Activated T-cell treated with anti-CD3 and anti-CD28 coated beads for 48 hours (primary cell): ENCODE measurements at regions not wholly inside any gene's neighbourhood (a gene's known extent, or its start where the extent isn't known, plus 50 kb on each side); places are given as distances from the start of the nearest gene placed in this dataset.

Experiments
- DNase-seq: peaks from one replicate; pipeline ENCODE4 v3.0.0-alpha.2; 2020; ENCODE audit warnings: low read depth

DNA sequence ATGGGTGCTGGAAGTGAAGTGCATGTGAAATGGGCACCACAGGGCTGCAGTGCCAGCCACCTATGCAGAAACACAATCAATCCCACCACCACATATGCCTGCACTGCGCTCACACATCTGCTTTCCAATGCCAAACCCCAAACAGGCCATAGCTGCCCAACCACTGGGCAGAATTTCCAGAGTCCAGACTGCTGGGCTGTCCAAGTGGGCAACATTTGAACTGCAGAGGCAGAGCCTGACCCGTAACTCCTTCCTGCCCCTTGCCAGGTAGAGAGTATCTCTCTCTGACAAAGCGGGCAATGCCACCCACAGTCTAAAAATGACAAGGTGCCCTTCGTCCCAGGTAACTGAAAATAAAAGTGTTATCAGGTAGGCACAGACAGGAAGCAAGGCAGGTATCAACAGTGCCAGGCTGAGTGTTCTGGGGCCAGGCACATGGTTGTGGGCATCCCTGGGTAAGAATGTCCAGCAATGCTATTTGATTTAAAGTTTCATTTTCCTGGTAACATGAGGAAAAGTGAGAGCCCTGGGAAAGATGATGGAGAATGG is 79.5 kb downstream of the FOXA2 start:
- no peak for DNase-seq

DNA sequence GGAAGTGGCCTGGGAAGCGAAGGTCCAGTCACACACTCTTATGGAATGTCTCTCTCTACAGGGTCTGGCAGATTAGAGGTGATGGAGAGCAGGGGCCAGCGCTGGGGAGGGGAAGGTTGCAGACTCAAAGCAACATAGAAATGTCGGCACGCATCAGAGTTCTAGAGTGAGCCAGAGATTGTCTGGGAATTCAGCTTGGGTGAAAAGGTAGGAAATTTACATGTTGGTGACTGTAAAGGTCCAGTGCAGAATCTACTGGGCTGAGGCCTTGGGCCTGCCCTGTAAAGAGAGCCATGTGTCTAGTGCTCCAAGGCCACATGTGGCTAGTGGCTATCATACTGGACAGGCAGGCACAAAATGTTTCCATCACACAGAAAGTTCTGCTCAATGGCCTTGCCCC is 80.8 kb downstream of the FOXA2 start:
- no peak for DNase-seq

DNA sequence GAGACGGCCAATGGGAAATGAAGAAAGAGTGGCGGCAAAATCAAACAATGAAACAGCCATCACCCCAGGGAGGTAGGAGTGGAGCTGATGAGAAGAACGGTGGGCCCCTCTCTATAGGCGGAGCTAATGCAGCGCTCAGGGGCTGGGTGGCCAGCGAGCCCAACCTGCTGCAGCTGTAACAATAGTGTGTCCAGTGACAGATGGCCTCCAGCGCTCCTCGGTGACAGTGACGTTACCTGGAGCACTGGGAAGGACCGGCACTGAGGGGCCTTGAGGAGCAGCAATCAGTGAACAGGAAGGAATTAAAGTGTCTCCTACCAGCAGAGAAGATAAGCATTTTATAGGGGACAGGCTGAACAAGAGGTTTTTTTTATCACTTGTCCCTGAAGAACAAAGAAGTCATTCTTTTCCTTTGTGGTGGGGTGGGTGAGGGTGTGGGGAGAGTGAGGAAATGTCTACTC is 81.6 kb downstream of the FOXA2 start:
- no peak for DNase-seq

DNA sequence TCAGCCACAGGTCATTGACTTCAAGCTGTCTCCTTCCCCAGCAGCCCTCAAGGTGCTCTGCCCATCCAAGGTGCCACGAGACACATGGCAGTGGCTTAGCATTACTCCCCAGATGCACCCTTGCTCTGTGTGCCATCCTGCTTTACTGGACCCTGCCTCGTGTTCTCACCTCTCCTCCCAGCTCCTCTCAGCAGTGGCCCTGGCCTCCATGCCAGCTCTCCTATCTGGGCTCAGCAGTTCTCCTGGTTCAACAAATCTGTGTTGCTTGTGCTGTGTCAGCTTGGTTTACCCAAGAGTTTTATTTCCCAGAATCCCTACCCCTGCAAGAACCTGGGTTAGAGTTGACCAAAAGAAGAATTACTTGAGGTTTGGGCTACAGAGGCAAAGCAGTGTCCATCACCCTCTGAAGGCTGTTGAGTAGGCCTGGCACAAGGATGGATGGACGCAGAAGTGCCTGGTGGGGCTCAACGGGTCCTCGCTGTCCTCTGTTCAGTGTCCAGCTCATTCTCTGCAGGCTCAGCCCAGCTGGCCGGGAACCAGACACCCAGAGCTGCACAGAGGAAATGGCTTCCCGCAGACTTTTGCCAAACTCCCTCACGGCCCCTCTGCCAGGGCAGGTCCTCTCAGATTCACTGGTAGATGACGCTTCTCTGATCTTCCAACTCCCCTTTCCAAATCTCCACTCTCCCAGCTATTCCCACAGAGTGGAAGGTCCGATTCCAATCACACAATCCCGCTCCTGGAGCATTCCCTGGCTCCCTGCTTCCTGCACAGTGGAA is 82.6 kb downstream of the FOXA2 start:
- DNase-seq = no peak

DNA sequence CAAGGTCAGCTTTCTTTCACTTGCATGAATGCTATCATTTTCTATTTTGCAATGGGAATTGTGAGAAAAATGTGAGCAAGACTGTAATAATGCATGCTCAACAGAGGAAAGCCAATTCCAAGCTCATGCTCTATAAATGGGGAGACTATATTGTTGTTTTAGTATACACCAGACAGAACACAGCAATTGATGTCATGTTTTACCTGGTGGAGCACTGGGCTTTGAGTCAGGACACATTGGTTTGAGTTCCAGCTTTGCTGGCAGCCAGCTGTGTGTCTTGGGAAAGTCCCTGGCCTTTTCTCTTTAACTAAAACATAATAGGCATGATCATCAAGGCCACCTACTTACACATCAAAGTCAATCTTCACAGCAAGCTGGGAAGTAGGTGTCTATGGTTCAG is 83.3 kb downstream of the FOXA2 start:
- no peak for DNase-seq

DNA sequence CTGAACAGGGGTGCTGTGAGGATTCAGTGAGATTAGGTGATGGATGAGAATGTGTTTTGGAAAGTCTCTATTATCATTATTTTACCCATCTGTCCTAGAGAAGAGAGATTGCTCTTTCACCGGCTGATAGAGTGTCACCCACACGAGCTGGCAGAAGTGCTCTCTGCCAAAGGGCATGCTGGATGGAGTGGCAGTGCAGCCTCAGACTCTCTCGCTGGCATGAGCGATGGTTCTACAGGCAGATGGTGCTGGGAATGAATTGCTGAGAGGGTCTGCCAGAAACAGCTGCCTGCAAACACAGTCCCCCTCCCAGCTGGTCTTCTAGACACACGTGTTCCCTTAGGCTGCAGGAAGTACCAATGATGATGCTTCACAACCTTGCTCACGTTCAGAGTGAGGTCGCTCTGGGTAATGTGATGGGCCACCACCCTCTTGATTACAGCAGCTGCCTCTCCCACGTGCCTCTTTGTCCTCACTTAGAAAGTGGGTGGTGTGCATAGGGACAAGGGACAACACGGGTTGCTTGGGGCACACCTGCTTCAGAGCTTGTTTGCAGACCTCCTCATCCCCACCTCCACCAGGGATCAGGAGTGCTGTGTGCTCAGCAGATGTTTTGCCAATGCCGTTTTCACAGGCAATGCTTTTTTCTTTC is 84.7 kb downstream of the FOXA2 start:
- DNase-seq = no peak

DNA sequence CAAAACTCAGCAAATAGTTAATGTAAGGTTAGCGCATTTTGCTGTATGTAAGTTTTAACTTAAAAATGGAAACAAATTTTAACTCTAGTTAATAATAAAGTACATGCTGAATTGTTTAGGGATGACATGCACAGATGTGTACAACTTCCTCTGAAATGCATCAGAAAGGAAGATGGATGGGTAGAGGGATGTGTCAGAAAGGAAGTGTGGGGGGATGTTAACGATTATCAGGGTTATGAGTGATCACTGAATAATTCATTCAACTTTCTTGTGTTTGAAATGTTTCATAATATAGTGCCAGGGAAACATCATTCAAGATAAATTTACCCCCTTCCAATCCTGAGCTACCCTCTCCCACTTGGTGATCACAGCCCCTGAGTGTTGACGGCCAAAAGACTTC is 87.6 kb downstream of the FOXA2 start:
- no peak for DNase-seq

DNA sequence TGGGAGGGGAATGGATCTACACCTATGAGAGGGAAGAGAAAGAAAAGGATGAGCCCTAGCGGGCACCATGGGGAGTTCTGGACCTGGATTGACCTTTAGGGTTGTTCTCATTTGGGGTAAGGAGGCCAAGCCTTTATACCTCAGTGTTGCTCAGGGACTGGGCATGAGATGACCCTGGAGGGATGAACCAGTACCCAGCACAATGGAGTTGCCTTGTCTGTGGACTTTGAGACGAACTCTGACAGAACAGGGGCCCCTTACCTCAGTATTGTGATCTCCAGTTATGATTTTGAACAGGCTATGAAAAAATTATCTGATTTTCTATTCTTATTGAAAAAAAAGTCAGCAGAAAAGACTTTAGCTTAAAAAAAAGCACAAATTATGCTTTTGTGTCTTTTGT is 88.6 kb downstream of the FOXA2 start:
- no peak for DNase-seq

DNA sequence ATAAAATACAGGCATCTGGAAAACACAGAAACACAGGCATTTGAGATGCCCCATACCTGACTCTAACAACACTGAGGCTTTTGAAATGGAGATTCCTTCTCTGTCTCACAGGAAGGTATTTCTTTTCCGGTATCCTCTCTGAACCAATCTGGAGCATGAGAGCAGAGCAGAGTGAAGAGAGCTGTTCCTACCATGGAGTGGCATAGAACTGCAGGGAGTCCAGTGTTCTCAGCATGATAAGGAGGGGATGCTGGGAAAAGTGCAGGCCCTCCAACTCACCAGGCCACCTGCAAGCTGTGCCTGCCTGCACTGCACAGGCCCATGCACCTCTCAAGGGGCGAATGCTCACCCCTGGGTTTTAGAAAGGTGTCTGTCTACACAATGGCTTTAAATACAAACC is 89.2 kb downstream of the FOXA2 start:
- no peak for DNase-seq

DNA sequence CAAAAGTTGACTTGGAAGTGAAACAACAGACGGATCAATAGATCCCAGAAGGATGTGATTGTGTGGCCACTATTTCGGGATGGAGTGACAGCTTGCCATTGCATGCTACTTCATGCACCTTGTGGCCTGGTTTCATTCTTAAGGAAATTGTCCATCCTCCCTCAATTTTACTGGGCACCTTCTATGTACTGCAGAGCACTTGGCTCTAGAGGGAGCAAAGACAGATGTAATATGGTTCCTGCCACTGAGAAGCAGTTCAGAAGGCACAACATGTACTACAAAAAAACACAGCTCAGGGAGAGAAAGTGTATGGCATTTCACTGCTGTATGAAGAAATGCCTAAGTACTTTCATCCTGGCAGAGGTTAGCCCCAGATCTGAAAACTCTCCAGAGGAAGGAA is 91.9 kb downstream of the FOXA2 start:
- DNase-seq = no peak

DNA sequence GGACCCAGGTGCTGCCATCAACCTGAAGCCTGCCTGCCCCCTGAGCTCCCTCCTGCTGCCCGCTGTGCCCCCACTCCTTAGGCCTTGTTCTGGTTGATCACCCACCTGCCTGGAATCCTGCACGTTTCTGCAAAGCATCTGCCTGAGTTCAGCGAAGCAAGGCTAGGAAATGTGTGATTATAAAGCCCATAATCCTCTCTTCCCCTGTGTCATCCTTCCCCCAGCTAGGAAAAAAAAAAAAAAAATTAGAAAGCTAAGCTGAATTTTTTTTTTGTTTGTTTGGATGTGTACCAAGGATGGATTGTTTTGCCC is 93.2 kb downstream of the FOXA2 start:
- no peak for DNase-seq

DNA sequence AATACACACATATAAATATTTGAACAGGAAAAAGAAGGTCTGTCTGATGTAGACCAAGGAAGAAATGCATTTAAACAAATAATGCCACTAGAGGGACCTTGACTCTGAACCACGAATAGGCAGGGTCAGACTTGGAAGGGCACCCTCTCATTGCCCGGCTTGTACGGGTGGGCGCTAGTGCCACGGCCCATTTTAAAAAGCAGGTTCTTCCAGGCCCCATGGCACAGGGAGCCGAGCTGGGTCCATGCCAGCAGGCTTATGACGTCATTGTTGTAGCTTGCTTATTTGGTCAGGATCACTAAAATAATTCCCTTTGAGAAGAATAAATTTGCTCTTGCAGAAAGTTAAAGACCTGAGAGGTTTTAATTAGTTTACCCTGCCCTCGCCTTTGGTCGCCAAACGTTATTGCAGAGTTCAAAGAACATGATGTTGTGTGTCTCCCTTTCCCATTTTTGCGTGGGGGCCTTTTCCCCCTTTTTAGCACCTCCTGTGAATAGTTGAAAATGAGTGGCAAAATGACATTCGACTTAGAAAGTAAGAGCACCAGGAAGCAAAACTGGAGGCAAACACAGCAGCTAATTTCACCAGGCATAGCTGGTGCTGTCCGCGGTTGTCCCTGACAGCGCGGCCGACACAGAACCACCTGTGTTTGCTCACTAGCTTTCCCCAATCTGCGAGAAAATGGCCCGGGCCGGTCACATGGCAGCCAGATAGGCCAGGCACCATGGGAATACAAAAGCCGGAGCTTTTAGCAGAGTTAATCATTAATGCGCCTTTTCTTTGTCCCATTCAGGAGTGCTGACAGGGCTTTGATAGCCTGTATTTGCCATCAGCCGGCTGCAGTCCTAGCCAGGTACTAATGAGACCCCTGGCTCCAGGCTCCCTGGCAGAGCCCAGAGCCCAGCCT is 93.8 kb downstream of the FOXA2 start:
- DNase-seq = no peak

DNA sequence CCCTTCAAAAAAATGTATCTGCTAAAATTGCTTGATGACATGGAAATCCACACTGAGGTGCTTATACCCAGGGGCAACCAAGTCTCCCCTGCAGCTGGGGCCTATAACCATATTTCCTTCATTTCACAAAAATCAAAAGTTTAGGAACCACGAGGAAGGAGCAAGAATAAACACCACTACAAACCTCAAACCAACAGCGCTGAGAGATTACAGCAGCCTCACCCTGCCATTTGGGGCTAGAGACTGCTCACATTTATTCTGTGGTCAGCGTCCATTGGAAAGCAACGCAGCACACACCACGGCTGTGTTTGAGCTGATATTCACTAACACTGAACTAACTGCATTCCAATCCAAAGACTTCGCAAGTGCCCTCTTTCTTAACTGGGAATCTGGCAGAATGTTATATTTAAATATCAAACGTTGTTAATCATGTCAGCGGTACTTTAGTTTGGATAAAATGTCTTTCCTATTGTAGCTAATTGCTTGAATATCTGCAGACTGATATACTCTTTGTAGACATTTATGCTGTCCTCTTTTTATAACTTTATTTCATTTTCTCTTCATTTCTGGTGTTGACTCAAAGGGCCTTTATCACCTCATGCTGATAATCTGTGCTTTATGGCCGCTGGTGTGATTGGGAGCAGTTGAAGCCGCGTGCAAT is 94.6 kb downstream of the FOXA2 start:
- DNase-seq = no peak

DNA sequence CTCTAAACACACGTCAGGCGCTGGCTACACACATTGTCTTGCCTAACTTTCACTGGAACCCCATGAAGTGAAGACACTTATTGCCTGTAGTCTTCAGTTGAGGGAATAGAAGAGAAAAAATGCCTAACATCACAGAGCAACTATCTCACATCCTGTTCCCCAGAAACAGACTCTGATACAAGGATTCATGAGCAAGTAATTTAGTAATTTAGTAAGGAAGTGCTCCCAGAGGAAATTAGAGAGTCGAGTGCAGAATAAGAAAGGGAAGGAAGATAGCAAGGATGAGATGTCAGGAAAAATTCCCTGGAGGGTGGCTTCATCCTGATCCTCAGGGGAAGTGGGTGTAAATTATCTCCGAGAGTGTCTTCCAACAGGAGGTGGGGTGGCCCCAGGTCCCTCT is 104.0 kb downstream of the FOXA2 start:
- no peak for DNase-seq

DNA sequence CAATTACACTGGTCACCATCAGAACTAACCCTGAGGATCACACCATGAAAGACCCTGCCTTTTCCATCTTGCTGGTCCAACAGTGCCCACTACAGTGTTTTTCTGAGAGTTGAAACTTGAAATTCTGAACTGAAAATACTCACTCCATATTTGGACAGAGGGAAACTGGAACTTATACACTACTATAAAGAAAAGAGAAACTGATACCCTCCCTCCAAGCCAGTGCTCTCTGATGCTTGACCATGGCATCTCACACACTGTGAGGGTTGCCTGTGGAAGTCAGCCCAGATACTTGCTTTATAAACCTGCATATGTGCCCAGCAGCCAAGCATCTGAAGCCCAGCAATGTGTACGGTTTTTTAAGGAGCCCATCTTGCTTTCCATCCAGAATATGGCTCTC is 108.7 kb downstream of the FOXA2 start:
- no peak for DNase-seq

DNA sequence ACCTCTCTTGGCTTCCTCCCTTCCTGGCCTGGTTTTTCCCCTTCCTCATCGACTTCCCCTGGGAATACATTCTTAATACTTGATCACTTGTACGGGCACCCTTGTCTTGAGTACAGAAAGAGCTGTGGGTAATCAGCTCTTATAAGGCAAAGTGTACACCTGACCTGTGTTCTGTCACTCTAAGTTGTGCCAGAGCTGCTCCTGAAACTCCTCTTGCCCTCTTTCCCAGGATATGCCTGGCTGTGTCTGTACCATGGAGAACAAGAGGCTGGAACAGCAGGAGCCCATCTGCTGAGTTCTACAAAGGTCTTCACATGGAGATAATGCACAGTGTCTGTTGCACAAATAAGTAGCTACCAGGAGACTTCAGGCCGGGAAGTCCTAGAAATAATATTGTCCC is 110.1 kb downstream of the FOXA2 start:
- DNase-seq = no peak

DNA sequence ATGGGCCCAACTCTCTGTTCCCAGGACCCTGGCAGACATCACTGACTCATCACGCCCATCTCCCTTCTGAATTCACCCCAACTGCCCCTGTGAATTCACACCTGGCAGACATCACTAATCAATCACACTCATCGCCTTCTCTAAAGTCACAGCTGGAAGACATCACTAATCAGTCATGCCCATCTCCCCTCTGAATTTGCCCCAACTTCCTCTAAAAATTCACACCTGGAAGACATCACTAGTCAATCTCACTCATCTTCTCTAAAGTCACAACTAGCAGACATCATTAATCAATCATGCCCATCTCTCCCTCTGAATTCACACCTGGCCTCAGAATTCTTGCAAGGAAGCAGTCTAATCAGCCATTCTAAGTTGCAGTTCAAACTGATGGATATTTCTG is 111.1 kb downstream of the FOXA2 start:
- no peak for DNase-seq

DNA sequence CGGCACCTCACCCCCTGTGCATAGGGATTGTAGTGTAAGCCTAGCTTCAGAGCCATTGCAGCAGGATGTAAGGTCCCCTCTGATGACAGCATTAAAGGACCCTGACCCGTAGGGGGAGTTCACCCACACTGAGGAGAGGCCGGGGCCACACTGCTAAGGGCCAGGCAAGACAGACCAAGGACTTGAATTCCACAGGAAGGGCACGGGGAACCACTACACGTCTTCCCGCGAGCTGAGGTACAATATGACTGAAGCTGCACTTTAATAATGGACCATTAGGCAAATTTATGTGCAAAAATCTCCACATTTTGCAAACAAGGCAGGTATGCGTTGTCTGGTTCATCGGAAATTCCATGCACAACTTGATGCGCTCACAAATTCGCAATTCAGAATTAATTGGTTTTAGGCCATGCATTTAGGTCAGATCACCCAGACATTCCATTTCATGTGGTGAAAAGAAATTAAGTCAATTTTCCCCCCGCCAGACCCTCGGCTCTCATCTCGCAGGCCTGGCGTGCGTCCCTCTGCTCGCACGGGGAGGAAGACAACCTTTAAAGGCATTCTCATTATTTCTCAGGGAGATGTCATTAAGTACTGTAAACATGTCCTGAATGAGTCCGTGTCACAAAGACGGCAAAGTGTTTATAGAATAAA is 111.8 kb downstream of the FOXA2 start:
- no peak for DNase-seq

DNA sequence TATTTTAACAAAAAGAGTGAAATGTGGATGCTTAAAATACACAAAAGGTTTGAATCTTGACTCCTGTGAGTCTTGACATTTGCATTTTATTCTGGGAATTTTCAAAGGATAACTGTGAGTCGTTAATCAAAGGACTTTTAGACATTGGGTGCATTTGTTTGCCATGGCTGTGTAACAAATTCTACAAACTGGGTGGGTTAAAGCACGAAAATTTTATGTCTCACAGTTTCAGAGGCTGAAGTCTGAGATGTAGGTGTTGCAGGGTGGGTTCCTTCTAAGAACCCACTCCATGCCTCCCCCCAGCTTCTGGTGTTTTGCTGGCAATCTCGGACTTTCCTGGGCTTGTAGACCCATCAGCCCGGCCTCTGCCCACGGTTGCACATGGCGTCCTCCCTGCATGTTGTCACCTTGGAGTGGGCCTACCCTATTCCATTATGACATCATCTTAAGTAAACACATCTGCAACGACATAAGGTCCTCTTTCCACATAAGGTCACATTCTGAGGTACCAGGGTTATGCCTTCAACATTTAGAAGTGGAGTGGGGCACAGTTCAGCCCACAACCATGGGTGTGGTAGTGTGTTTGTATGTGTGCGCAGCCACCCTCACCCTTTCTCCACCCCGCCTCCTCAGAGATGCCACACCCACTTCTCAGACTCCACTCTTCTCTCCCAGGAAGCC is 113.1 kb downstream of the FOXA2 start:
- no peak for DNase-seq

DNA sequence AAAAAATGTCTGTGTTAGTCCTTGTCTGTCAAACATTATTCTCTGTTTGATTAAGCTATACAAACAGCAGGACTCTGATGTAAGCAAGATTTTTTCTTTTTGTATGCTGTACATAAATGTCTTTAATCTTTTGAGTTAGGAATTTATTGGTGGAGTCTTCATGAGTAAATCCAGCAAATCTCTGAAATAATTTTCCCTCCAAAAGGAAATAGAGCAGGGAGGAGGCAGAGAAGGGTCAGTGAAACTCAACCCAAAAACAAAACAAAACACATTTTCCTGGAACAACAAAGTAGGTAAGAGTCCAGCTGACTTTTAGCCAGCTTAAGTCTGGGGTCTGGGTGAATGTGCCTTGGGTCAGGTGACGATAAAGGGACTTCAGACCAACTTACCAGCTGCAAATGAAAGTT is 113.7 kb downstream of the FOXA2 start:
- no peak for DNase-seq
